T-helper 1 cell treated with Interleukin-12 subunit alpha and Interleukin-12 subunit beta and Interleukin-4 antibody, amounts not matched to agents 30 ng/mL and 1 ng/mL, for 36 hours (primary cell): ENCODE measurements at regions not wholly inside any gene's neighbourhood (a gene's known extent, or its start where the extent isn't known, plus 50 kb on each side); places are given as distances from the start of the nearest gene placed in this dataset.

Source experiments
- intact Hi-C: fragments of 100-400 bp; cut with micrococcal nuclease; formaldehyde crosslinking; loops from one replicate; pipeline ENCODE4 v1.15.1; 2024

DNA sequence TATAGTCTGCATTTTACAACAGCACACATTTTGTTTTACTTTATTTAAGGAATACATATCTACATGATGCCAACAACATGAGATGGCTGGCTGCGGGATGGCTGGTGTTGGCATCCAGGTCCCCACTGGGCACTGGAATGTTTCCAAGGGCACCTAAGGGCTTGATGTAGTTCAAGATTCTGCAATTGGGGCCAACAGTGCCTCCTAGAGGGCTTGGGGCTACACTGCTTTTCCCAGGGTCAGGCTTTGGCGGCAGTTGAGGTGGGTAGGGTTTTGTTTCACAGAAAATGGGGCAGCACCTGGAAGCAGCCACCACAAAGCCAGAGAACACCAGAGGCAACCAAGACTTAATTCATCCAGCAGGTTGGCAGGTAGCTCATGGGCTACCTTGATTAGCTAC lies 166.7 kb upstream of the PRNP start:
- intact Hi-C loops: loop anchor here (1.0 kb wide), 1 partner anchor 411 kb away; no protein-coding TSS in a partner anchor

DNA sequence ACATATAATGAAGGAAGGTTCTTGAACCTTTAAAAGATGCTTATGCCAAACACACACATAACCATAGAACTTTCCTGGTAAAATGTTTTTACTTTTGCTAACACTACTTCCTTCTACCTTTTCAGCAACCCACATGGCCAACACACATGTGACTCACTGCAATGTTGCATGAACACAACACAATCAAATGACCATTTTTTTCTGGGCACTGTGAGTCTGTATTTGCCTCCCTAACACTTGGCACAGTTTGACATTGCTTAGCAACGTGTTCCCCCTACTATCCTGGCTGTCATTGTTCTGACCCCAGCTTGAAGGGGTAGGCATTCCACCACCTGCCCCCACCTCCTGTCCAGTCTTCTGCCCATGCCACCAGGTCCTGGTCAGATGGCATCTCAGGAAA lies 169.4 kb upstream of the PRNP start:
- intact Hi-C loops: no loop called here

DNA sequence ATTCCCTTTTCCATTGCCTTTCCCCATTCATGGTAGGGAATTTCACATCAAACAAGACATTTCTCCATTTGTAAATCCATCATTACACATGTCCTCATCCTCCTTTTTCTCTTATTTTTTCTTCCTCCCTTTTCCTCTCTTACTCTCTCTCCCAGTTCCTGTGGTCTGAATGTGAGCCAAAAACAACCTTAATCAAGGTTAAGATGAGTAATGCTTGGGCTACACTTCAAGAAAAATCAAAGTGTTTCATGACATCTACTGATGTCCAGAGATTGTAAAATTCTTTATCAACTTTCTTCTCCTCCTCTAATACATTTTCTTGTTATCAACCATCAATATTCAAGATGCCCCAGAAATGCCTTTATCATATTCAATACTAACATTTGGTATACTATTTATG lies 172.5 kb upstream of the PRNP start:
- intact Hi-C loops: no loop called here

DNA sequence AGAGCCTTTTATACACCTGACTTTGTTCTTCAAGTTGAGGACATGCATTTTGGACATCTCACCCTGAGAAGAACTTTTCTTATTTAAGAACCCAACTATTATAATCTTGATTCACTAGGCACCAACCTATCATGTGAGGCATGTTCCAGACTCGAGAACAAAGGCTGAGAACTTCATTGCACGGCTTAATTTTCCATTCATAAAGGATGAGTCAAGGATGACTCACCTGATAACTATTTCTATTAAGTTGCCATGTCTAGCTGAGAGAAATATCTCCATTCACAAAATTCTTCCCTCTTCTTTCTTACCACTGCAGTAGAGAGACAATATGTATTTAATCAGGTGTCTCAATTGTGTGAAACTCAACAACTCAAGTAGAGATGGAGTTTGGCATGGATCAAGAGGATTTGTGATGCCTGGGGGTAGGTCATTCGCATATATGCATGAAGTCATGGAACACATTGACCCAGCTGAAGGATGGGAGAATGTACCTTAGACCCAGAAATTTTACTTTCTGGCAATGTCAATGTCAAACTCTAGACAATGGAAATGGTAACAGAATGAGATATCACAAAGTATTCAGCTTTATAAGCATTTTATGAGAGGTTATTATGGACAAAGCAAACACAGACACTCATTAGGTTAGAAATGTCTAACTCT lies 173.2 kb upstream of the PRNP start:
- intact Hi-C loops: no loop called here

DNA sequence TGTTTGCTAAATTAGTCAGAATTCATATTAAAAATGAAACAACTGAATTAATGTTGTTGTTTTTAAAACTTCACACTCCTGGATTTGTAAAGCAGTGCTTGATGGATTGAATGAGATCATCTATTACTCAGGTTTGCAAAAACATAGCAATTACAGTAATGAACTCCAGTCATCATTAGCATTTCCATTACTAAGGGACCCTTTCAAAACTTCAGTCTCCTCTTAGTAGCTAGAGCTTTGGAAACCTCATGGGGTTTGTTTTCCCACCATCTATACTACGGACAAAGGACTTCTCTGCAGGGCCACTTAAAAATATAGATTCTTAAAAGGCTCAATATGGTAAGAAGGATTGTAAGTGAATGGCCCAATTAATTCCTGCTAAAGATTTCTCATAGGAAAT lies 174.5 kb upstream of the PRNP start:
- intact Hi-C loops: no loop called here

DNA sequence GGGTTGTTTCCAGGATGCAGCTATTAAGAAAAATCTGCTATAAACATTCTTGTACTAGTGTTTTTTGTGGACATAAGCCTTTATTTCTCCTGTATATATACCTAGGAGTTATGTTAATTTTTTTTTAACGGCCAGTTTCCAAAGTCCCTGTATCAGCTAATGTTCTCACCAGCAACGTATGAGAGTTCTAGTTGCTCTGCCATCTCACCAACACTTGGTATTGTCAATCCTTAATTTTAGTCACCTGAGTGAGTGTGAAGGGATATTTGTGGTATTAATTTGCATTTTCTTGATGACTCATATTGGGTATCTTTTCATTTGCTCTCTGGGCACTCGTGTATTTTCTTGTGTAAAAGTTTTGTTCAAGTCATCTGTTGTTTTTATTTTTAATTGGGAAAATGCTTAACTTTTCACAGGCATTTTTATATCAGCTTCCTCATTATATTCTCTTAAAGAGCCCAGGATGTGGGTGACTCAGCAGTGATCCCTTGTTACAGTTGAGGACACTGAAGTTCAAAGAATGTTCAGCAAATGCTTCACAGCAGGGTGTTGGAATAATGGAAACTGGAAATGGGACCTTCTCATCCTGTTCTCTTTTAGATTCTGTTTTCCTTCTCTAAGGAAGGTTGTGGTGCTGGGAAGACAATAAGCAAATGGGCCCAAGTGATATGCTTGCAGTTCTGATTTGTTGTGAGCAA lies 176.3 kb upstream of the PRNP start:
- intact Hi-C loops: no loop called here

GRCh38 chr20:4508773-4509172 lies 177.5 kb upstream of the PRNP start:
- intact Hi-C loops: no loop called here

GRCh38 chr20:4507288-4507719 lies 179.0 kb upstream of the PRNP start:
- intact Hi-C loops: no loop called here

DNA sequence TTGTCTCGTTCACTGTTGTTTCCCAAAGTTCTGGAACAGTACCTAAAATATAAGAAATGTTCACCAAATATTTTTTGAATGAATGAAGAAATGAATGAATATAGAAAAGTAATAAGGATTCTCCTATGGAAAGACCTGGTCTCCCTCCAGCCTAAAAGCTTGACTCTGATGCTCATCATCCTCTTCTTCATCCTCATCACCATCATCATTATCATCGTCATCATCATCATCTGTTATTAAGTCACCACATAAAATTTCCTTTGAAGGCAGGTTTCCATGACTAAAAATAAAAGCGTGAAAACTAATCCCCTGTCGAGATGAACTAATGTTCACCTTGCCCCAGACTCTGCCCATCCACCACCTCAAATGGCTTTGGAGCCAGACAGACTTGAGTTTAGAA lies 181.4 kb upstream of the PRNP start:
- intact Hi-C loops: no loop called here

DNA sequence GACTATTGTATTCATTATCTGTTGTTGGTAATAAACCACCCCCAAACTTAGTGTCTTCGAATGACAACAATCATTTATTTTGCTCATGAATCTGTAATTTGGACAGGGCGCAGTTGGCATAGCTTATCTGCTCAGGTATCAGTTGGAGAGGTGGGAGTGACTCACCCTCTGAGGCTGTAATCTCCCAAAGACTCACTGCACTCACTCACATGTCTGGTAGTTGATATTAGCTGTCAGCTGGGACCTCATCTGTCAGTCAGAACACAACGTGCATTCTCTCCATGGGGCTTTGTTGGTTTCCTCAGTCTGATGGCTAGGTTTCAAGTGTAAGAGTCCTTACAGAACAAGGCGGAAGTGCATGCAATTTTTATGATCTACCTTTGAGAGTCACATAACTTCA lies 183.5 kb upstream of the PRNP start:
- intact Hi-C loops: no loop called here

GRCh38 chr20:4493386-4493785 lies 192.9 kb upstream of the PRNP start:
- intact Hi-C loops: no loop called here

- intact Hi-C loops: no loop called here
Measured at GRCh38 chr20:4491643-4492042, 194.6 kb upstream of the PRNP start.

- intact Hi-C loops: no loop called here
Measured at GRCh38 chr20:4490606-4491280, 195.5 kb upstream of the PRNP start.

GRCh38 chr20:4490045-4490444 lies 196.2 kb upstream of the PRNP start:
- intact Hi-C loops: no loop called here

DNA sequence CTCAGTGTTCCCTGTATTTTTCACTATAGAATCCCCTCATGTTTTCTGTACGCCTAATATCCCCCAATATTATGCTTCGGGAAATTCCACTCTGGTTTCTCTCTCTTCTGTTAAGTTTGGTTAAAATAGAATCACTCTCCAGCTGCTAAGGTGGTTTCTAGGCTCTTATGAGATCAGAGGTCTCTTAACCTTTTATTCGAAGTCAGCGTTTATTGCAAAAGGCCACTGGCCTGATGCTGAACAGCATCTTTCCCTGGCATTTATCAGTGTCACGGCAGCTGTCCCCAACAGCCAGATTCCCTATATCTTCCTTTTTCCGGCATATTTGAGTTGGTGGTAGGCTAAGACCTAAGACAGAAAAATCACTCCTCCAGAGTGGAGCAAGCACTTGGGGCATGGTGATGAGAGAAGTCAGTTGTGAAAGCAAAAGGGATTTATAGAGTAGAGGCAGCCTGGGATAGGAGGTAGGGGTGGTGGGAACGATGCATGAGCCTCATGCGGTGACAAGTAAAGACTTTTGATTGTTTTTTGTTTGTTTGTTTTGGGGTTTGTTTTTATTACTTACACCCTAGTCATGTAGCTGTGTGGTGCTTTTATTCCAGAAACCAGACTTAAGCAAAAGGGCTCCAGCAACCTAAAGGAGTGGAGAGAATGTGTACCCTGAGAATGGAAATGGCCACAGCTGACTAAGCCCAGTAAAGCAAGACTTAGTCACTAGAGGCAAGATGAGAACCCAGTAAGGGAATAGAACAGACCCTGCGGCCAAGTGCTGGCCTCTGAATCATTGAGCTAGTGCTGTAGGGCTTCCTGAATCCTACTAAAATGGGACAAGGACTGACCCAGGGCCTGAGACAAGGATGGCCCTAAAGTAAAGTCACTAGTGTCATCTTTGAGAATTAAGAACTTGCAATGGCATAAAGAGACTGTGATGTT lies 197.6 kb upstream of the PRNP start:
- intact Hi-C loops: no loop called here

DNA sequence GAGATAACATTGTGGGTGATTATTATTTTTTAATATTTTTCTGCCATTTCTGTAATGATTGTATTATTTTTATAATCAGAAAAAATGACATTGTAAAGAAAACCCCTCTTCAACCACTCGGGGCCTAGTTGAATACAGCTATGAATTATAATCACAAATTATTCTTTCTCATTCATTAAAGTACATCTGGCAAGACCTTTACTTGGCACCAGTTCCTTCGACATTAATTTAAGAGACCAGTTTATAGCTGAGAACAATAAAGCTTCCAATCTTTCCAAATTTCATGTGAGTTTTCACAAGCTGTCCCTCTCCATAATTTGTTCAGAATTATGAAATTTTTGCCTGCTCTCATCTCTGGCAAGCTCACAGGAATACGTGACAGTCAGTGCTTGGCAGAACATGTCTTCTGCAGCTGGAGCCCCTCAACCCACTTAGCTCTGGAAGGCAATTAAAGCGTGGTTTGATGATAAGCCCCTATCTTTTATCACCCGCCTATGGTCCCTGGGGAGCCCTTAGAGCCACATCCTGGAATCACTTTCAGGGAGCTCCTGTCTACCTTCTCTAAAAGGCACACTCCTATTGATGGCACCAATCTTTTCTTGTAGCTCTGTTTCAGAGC lies 201.8 kb upstream of the PRNP start:
- intact Hi-C loops: no loop called here

DNA sequence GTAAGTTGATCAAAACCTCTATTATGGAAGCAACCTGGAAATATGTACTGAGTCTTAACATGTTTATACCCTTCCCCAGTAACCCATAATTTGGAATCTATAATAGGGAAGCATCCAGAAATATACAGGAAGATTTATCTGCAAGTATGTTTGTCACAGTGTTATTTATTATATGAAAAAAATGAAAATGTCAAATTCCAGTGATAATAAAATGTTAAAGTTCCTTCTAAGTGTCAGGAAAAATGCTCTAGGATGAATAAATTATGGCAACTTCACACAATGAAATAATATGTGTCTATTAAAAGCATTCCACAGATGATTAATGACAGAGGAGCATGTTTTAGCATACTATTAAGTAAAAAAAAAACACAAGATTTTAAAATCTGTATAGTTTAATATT lies 202.3 kb upstream of the PRNP start:
- intact Hi-C loops: no loop called here

DNA sequence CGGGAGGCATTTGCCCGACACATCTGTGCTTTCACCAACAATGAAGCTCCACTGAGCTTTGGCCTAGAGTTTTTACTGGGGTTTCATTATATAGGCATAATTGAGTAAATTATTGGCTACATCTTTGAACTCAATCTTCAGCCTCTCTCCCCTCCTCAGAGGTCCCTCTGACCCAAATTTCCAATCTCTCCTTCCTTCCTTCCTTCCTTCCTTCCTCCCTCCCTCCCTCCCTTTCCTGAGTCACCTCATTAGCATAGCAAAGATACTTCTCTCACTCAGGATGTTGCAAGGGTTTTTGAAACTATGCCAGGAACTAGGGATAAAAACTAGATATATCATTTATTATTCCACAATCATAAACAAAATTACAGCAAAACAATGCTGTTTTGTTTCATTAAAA lies 202.8 kb upstream of the PRNP start:
- intact Hi-C loops: no loop called here

DNA sequence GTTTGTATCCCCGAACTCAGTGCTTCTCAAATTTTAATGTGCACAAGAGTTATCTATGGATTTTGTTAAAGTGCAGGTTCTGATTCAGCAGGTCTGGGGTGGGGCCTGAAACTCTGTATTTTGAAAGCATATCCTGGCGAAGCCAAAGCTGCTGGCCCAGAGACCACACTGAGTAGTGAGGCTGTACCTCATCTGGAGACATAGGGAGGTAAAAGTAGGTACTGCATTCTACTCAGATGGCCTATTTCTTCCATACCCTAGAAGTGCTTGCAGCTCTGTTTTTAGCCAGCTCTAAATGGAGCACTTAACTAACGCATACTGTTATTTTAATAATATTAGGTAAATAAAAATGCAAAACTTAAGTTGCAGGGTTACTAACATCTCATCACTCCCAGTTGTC lies 206.2 kb upstream of the PRNP start:
- intact Hi-C loops: no loop called here

DNA sequence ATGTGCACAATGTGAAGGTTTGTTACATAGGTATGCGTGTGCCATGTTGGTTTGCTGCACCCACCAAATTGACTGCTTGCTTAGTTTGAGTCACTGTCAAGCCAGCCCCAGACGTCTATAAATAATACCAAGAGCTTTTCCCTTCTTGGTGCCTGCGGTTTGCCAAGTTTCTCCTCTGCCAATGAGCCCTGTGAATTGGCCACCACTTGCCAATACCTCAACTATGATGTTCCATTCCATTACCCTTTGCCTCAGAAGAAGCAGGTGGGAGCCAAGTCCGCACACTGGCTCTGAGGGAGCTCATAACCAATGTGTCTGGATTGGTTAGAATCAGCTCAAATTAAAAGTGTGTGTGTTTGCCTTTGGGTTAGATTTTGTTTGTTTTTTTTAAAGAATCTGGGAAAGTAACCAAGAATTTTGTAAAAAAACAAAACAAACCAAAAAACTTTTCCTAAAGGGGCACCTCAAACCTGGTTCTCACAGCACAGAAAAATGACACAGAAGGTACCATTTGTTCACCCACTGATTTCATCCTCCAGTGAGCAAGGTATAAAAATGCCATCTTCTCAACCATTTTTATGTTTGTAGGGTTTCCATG lies 209.3 kb upstream of the PRNP start:
- intact Hi-C loops: no loop called here

- intact Hi-C loops: no loop called here
Measured at GRCh38 chr20:4472906-4473305, 213.3 kb upstream of the PRNP start.
